Liver (tissue), 3 donors: ENCODE measurements at regions not wholly inside any gene's neighbourhood (a gene's known extent, or its start where the extent isn't known, plus 50 kb on each side); places are given as distances from the start of the nearest gene placed in this dataset.

ENCODE experiments used
- FOXA1 ChIP-seq: IDR thresholded peaks from 2 replicates; pipeline ENCODE4 v1.6.1; 2016; ENCODE audit warnings: antibody characterized with exemption
- REST ChIP-seq: IDR thresholded peaks from 2 replicates; pipeline ENCODE4 v1.6.1; 2016; ENCODE audit warnings: antibody characterized with exemption, mild to moderate bottlenecking
- SP1 ChIP-seq: IDR thresholded peaks from 2 replicates; pipeline ENCODE4 v1.6.1; 2018; ENCODE audit warnings: antibody characterized with exemption, mild to moderate bottlenecking
- TF ChIP-seq, protein P1 (sequence below): fragments of 150-350 bp; IDR thresholded peaks from 2 replicates; pipeline ENCODE4 v1.5.1; 2017; ENCODE audit warnings: improper control_type of control experiment, low read depth, low read length; ENCODE audit not compliant: missing input control
- TF ChIP-seq, protein P2 (sequence below): IDR thresholded peaks from 2 replicates; pipeline ENCODE4 v1.6.1; 2016; ENCODE audit warnings: antibody characterized with exemption
- donor health status: healthy.
- donor health status: healthy.

- TF ChIP-seq, protein P1, sequence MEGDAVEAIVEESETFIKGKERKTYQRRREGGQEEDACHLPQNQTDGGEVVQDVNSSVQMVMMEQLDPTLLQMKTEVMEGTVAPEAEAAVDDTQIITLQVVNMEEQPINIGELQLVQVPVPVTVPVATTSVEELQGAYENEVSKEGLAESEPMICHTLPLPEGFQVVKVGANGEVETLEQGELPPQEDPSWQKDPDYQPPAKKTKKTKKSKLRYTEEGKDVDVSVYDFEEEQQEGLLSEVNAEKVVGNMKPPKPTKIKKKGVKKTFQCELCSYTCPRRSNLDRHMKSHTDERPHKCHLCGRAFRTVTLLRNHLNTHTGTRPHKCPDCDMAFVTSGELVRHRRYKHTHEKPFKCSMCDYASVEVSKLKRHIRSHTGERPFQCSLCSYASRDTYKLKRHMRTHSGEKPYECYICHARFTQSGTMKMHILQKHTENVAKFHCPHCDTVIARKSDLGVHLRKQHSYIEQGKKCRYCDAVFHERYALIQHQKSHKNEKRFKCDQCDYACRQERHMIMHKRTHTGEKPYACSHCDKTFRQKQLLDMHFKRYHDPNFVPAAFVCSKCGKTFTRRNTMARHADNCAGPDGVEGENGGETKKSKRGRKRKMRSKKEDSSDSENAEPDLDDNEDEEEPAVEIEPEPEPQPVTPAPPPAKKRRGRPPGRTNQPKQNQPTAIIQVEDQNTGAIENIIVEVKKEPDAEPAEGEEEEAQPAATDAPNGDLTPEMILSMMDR, result no peak
- TF ChIP-seq SP1 (no peak), REST (no peak), FOXA1 (no peak)
- TF ChIP-seq, protein P2, sequence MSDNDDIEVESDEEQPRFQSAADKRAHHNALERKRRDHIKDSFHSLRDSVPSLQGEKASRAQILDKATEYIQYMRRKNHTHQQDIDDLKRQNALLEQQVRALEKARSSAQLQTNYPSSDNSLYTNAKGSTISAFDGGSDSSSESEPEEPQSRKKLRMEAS, result no peak
Observed at GRCh38 chr1:227433663-227434341, 115.5 kb upstream of the CDC42BPA start.
